GM12878 (cell line): ENCODE measurements at regions not wholly inside any gene's neighbourhood (a gene's known extent, or its start where the extent isn't known, plus 50 kb on each side); places are given as distances from the start of the nearest gene placed in this dataset.

Experiments
- ATAC-seq: fragments of 200-7000 bp; cut with Tn5 transposase; 3 replicates; pipeline ENCODE4 v1.9.1; 2020; ENCODE audit warnings: mild to moderate bottlenecking, moderate library complexity
- BruUV-seq: library from RNA; stranded (reverse); fragments of 400-500 nt; replicated peaks from 2 replicates; lab custom pipeline; 2021; lab: Mats Ljungman, UMichigan
- CTCF ChIA-PET: fragments of 300-600 bp; sonication (Branson Sonifier 250); formaldehyde crosslinking; extraction: SDS; loops from one replicate; lab custom pipeline; 2021; ENCODE audit warnings: inconsistent platforms; lab: Yijun Ruan, JAX
- POLR2A ChIA-PET: fragments of 350-600 bp; formaldehyde crosslinking; extraction: SDS; loops from one replicate; lab custom pipeline; 2021; ENCODE audit warnings: inconsistent platforms; lab: Charles Lee
- RAD21 ChIA-PET: fragments of 300-600 bp; sonication (Branson Sonifier 250); formaldehyde crosslinking; loops from one replicate; lab custom pipeline; 2023; ENCODE audit warnings: antibody characterized with exemption; ENCODE audit not compliant: unreplicated experiment; lab: Charles Lee
- SMC1A ChIA-PET: fragments of 300-600 bp; sonication (Branson Sonifier 250); formaldehyde crosslinking; loops from one replicate; lab custom pipeline; 2023; ENCODE audit not compliant: unreplicated experiment, uncharacterized antibody; lab: Charles Lee
- DNase-seq: peaks from one replicate; pipeline ENCODE4 v3.0.0-alpha.2; 2011; ENCODE audit warnings: low read depth, low spot score
- FAIRE-seq: peaks from 3 replicates; lab custom pipeline; 2011; peaks lifted over from hg19 to GRCh38; lab: Jason Lieb, UNC
- H2AFZ ChIP-seq: 2 replicates; pipeline ENCODE4 v1.6.0; 2011; ENCODE audit warnings: low read depth, low read length, control low read depth; ENCODE audit not compliant: control insufficient read depth
- H3K27ac ChIP-seq: 2 replicates; pipeline ENCODE4 v1.5.1; 2011; ENCODE audit warnings: control low read depth; ENCODE audit not compliant: control insufficient read depth, insufficient read depth
- H3K27me3 ChIP-seq, 2 experiments: replicated peaks in 1 of 2; 2 replicates each; pipeline versions ENCODE4 v1.6.0 to v1.6.1; 2011; ENCODE audit warnings: low read length in 1 of 2; ENCODE audit not compliant: control insufficient read depth in 2 of 2, insufficient read depth in 2 of 2
- H3K36me3 ChIP-seq, 2 experiments: 2 replicates each; pipeline ENCODE4 v1.5.1; 2011; ENCODE audit warnings: low read length in 1 of 2; ENCODE audit not compliant: control insufficient read depth in 2 of 2, insufficient read depth in 2 of 2
- H3K4me1 ChIP-seq: 2 replicates; pipeline ENCODE4 v1.6.1; 2011; ENCODE audit warnings: mild to moderate bottlenecking, low read length, moderate library complexity, mixed read lengths; ENCODE audit not compliant: control insufficient read depth, insufficient read depth
- H3K4me2 ChIP-seq: 2 replicates; pipeline ENCODE4 v1.6.0; 2011; ENCODE audit warnings: control low read depth; ENCODE audit not compliant: control insufficient read depth, insufficient read depth
- H3K4me3 ChIP-seq: fragments of 200-600 bp; sonication (generic); 2 replicates; pipeline ENCODE4 v1.5.1; 2016
- H3K79me2 ChIP-seq: 2 replicates; pipeline ENCODE4 v1.6.0; 2011; ENCODE audit warnings: low read length; ENCODE audit not compliant: control insufficient read depth, insufficient read depth
- H3K9ac ChIP-seq: 2 replicates; pipeline ENCODE4 v1.8.0; 2011; ENCODE audit warnings: low read length, control low read depth, mixed read lengths; ENCODE audit not compliant: control insufficient read depth, insufficient read depth
- H3K9me3 ChIP-seq: replicated peaks from 3 replicates; pipeline ENCODE4 v1.5.1; 2011; ENCODE audit warnings: mild to moderate bottlenecking, low read length; ENCODE audit not compliant: control insufficient read depth, insufficient read depth
- H4K20me1 ChIP-seq: 2 replicates; pipeline ENCODE4 v1.6.0; 2011; ENCODE audit not compliant: control insufficient read depth, insufficient read depth
- CEBPB ChIP-seq, 2 experiments: fragments of 150-350 bp in 1 of 2; IDR thresholded peaks; 2 replicates each; pipeline ENCODE4 v1.6.1; 2012 to 2014; ENCODE audit warnings: low read depth in 2 of 2, low read length in 2 of 2, borderline replicate concordance in 1 of 2, inconsistent platforms in 1 of 2
- ELK1 ChIP-seq: IDR thresholded peaks from 2 replicates; pipeline ENCODE4 v1.6.1; 2012; ENCODE audit warnings: low read depth, low read length, improper control_type of control experiment
- IRF4 ChIP-seq: IDR thresholded peaks from 2 replicates; pipeline ENCODE4 v1.6.1; 2011; ENCODE audit warnings: low read depth, low read length
- KLF5 ChIP-seq: fragments of 450-650 bp; IDR thresholded peaks from 2 replicates; pipeline ENCODE4 v1.6.1; 2014; ENCODE audit warnings: mild to moderate bottlenecking; ENCODE audit not compliant: partially characterized antibody
- MYB ChIP-seq: fragments of 150-350 bp; IDR thresholded peaks from 2 replicates; pipeline ENCODE4 v1.6.1; 2014; ENCODE audit warnings: mild to moderate bottlenecking, low read depth, low read length, borderline replicate concordance
- PAX5 ChIP-seq: IDR thresholded peaks from 2 replicates; pipeline ENCODE4 v1.6.1; 2011; ENCODE audit warnings: low read depth, low read length, borderline replicate concordance
- TAF1 ChIP-seq: IDR thresholded peaks from 2 replicates; pipeline ENCODE4 v1.6.1; 2011; ENCODE audit warnings: mild to moderate bottlenecking, low read depth, low read length, borderline replicate concordance
- ZBED1 ChIP-seq: IDR thresholded peaks from 2 replicates; pipeline ENCODE4 v1.6.1; 2016; ENCODE audit warnings: borderline replicate concordance
- ZBTB40 ChIP-seq: fragments of 450-650 bp; IDR thresholded peaks from 2 replicates; pipeline ENCODE4 v1.6.1; 2016; ENCODE audit warnings: mild to moderate bottlenecking, moderate library complexity, borderline replicate concordance
- ZNF207 ChIP-seq: fragments of 450-650 bp; IDR thresholded peaks from 2 replicates; pipeline ENCODE4 v1.6.1; 2014; ENCODE audit warnings: antibody characterized with exemption, mild to moderate bottlenecking, borderline replicate concordance
- WGBS: methylation state at CpG from one replicate; pipeline ENCODE4 v1.1.6; 2016; ENCODE audit warnings: low lambda C conversion rate; ENCODE audit not compliant: insufficient replicate concordance, insufficient coverage; ENCODE audit errors: missing lambda C conversion rate; 5-methylcytosine and 5-hydroxymethylcytosine counted together
- in situ Hi-C: fragments of 300-500 bp; cut with MboI; formaldehyde crosslinking; loops from 9 replicates; pipeline ENCODE4 v1.14.3; 2018; ENCODE audit warnings: mixed read lengths
- intact Hi-C: fragments of 100-400 bp; cut with micrococcal nuclease; formaldehyde crosslinking; loops from one replicate; pipeline ENCODE4 v1.14.2; 2022; ENCODE audit not compliant: unreplicated experiment
- TF ChIP-seq, protein P1 (sequence below): fragments of 450-650 bp; IDR thresholded peaks from 2 replicates; pipeline ENCODE4 v1.6.1; 2016; ENCODE audit warnings: mild to moderate bottlenecking
- TF ChIP-seq, protein P2 (sequence below): fragments of 450-650 bp; formaldehyde crosslinking; IDR thresholded peaks from 2 replicates; pipeline ENCODE4 v1.5.0; 2022; ENCODE audit warnings: mild to moderate bottlenecking, missing genetic modification characterization

DNA sequence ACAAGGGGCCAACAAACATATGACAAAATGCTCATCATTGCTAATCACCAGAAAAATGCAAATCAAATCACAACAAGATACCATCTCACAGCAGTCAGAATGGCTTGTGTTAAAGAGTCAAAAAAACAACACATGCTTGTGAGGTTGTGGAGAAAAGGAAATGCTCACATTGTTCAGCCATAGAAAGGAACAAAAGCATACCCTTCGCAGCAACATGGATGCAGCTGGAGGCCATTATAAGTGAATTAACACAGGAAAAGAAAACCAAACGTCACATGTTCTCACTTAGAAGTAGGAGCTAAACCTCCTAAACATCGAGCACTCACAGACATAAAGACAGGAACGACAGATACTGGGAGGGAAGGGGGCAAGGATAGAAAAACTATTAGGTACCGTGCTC is 678.4 kb upstream of the GRM7 start:
- no TSS peak for BruUV-seq
- no peaks in the 10 kb centered on the region for H3K79me2 ChIP-seq
- no peak overlapping the region for H3K4me3 ChIP-seq
- no peak overlapping the region for H3K27ac ChIP-seq
- H3K27me3 ChIP-seq, result no peaks in the 10 kb centered on the region
- no peaks in the 10 kb centered on the region for H4K20me1 ChIP-seq
- ChIA-PET POLR2A (no interaction called here), RAD21 (no interaction called here), SMC1A (no interaction called here), CTCF (no interaction called here)
- DNase-seq (no peak), FAIRE-seq (peak; percentile 54), ATAC-seq (no peak)
- no peak overlapping the region for H2AFZ ChIP-seq
- H3K36me3 ChIP-seq, result no peaks in the 10 kb centered on the region
- no peaks in the 10 kb centered on the region; the same call in 2 of the 3 replicates for H3K9me3 ChIP-seq
- in situ Hi-C loops (no loop called here), intact Hi-C loops (no loop called here)
- no peak overlapping the region for H3K4me2 ChIP-seq
- 9% methylated on average over 5 of the region's 5 CpGs for WGBS
- no peaks in the 10 kb centered on the region for H3K4me1 ChIP-seq
- no peak overlapping the region for H3K9ac ChIP-seq
- no peak for TF ChIP-seq ZNF207
- TF ChIP-seq KLF5, result no peak
- no peak for TF ChIP-seq IRF4
- TF ChIP-seq CEBPB (IDR thresholded peaks at IDR 0.05; ENCODE audit: borderline replicate concordance in 1 of 2, low read depth in 2 of 2, low read length in 2 of 2), result no peak
- TF ChIP-seq, protein P1, sequence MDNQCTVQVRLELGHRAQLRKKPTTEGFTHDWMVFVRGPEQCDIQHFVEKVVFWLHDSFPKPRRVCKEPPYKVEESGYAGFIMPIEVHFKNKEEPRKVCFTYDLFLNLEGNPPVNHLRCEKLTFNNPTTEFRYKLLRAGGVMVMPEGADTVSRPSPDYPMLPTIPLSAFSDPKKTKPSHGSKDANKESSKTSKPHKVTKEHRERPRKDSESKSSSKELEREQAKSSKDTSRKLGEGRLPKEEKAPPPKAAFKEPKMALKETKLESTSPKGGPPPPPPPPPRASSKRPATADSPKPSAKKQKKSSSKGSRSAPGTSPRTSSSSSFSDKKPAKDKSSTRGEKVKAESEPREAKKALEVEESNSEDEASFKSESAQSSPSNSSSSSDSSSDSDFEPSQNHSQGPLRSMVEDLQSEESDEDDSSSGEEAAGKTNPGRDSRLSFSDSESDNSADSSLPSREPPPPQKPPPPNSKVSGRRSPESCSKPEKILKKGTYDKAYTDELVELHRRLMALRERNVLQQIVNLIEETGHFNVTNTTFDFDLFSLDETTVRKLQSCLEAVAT, result no peak
- TF ChIP-seq MYB, result no peak
- TF ChIP-seq PAX5, result no peak
- no peak for TF ChIP-seq TAF1
- no peak for TF ChIP-seq ZBED1
- TF ChIP-seq ELK1, result no peak
- no peak for TF ChIP-seq ZBTB40
- TF ChIP-seq, protein P2, sequence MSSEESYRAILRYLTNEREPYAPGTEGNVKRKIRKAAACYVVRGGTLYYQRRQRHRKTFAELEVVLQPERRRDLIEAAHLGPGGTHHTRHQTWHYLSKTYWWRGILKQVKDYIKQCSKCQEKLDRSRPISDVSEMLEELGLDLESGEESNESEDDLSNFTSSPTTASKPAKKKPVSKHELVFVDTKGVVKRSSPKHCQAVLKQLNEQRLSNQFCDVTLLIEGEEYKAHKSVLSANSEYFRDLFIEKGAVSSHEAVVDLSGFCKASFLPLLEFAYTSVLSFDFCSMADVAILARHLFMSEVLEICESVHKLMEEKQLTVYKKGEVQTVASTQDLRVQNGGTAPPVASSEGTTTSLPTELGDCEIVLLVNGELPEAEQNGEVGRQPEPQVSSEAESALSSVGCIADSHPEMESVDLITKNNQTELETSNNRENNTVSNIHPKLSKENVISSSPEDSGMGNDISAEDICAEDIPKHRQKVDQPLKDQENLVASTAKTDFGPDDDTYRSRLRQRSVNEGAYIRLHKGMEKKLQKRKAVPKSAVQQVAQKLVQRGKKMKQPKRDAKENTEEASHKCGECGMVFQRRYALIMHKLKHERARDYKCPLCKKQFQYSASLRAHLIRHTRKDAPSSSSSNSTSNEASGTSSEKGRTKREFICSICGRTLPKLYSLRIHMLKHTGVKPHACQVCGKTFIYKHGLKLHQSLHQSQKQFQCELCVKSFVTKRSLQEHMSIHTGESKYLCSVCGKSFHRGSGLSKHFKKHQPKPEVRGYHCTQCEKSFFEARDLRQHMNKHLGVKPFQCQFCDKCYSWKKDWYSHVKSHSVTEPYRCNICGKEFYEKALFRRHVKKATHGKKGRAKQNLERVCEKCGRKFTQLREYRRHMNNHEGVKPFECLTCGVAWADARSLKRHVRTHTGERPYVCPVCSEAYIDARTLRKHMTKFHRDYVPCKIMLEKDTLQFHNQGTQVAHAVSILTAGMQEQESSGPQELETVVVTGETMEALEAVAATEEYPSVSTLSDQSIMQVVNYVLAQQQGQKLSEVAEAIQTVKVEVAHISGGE (CRISPR knock-in tag), result no peak
